HG03457 (cell line): ENCODE measurements at regions not wholly inside any gene's neighbourhood (a gene's known extent, or its start where the extent isn't known, plus 50 kb on each side); places are given as distances from the start of the nearest gene placed in this dataset.
"Not testable (repeated sequence)": the region's sequence is repeated elsewhere in the genome, so short reads cannot be mapped to it uniquely, and the experiment has no call there.

Experiments
- ATAC-seq: cut with Tn5 transposase; IDR thresholded peaks from one replicate; pipeline ENCODE4 v1.9.1; 2021; ENCODE audit warnings: moderate number of reproducible peaks; ENCODE audit not compliant: unreplicated experiment

DNA sequence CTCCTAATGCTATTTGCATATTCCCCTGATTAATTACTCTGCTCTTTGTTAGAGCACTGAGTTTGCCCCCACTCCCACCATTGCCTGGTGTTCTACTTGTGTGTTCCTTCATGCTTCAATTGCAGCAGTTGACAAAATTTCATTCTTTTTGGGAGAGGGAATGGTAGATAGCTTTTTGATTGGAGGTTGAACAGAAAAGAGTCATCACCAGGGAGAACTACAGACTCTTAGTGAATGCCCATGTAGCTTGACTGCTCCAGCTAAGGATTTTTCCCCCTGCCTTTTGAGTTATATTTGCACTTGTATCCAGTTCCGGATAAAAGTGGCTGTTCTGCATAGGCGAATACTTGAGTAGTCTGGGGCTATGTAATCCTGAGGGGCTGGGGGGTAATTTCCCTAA, 183.9 kb downstream of the ETNK1 start:
- ATAC-seq, result no peak

DNA sequence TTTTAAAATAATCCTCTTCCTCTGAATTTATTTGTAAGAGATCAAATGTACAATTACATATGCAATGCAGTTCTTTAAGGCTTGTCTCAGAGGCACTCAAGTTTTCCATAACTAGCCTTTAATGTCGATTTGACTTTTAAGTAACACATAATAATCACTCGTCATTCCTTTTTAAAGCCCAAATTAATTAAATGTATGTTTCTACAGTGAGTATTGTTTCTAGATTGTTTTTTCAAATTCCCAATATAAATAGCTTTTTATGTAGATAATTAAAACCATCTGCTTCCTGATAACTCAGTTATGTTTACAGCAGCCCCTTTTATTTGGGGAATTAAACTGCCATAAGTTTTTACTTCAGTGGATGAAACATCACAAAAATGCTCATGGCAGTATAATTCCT, 185.1 kb downstream of the ETNK1 start:
- no peak for ATAC-seq

DNA sequence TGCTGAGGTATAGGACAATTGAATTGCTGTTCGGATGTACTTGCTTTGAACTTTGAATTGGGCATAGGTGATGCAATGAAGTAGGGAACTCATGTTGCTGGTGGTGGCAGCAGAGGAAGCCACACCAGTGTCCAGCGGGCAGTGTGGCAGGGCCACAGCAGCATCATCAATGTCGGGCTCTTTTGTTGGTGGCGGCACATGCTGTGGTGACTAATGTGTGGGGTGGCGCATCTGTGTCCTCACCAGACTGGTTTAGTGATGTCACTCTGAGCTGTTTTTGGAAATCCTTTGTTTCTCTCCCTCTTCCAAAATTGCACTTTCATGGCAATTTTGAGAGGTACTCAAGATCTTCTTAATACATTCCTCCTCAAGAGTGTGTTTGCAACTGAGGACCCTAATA, 187.6 kb downstream of the ETNK1 start:
- ATAC-seq, result no peak

DNA sequence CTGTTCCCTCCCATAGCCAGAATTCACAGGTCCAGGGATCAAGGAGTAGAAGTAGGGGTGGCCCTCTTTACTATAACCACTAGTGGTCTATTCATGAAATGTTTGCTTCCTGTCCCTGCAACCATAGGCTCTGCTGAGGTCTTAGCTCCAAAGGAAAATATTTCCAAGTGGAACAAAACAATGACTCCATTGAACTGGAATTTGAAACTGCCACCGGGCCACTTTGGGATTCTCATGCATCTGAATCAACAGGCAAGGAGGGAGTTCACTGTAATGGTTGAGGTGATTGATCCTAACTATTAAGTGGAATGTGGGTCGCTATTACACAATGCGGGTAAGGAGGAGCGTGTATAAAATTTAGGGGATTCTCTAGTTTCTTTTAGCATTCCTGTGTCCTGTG, 197.0 kb downstream of the ETNK1 start:
- ATAC-seq, result no peak

DNA sequence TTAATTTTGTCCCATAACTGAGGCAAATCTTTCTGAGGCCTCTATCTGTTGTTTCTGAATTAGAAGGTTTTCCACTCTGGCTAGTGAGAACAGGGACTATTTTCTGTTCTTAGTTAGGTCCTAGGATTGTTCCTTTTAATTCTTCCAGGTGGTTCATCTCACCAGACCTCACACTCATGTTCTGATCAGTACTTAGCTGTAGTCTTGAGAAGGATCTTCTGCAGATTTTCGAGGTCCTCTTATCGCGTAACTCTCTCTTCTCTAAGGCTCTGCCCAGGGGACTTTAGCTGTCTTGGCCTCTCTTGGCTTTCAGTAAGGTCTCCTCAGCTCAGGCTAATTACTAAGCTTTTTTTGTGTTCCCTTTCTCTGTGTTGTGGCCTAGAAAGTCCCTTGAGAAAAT, 201.1 kb downstream of the ETNK1 start:
- ATAC-seq, result no peak

DNA sequence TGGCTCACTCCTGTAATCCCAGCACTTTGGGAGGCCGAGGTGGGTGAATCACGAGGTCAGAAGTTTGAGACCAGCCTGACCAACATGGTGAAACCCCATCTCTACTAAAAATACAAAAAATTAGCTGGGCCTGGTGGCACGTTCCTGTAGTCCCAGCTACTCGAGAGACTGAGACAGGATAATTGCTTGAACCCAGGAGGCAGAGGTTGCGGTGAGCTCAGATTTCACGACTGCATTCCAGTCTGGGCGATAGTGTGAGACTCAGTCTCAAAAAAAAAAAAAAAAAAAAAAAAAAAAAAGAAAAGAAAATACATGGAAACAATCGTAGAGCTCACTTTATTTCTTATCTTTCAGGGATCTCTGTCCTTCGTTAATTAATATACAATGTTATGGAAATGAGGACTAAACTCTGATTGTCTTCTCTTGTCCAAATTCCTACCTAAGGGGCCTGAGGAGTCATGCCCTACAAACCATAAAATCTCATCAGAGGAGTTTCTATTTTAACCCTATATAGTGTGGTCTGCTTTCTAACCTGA, 201.5 kb downstream of the ETNK1 start:
- not testable (repeated sequence) for ATAC-seq

DNA sequence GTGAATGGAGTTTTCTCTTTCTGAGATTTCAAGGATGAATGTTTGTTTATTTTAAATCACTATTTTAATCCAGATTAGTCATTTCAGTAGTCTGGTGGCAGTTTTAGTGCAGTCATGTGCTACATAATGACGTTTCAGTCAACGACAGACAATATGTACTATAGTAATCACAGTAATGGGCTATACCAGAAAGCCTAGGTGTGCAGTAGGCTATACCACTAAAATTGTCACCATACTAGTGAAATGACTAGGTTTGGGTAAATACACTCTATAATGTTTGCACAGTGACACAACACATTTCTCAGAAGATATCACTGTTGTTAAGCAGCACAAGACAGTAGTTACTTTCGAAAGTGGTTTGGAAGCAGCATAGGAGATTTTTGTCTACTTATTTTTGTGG, 203.1 kb downstream of the ETNK1 start:
- no peak for ATAC-seq

DNA sequence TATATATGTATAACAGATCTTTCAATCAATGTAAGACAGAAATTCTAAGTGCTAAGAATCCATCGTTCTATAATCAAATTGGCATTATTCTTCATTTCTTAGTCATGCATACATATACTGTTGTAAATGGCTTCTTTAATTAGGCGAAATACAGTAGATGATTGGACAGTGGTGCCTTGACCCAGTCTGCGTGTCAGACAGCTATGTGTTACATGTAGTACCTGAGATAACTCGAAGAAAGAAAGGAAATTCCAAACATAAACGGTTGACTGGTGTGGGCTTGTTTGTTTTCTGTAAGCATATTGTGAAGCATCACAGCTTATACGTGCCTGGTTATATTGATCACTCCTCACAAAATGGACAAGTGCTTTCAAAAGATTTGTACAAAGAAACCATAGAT, 210.5 kb downstream of the ETNK1 start:
- ATAC-seq, result no peak

DNA sequence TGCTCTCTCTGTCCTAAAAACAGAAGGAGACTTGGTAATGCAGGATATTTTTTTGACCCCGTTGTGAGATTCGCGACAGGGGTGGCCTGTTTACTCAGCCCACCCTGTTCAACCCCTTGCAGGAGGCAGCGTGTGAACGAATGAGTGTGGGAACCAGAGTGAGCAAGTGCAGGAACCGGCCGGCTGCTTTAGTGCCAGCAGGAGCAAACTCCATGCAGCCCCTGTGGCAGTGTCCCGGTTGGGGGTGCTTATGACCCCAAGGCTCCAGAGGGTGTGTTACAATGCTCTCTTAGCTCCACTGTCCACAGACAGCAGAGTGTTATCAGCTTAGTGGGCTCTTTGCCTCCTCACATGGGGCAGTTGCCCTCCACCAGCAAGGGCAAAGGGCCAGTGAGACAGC, 225.2 kb downstream of the ETNK1 start:
- no peak for ATAC-seq

DNA sequence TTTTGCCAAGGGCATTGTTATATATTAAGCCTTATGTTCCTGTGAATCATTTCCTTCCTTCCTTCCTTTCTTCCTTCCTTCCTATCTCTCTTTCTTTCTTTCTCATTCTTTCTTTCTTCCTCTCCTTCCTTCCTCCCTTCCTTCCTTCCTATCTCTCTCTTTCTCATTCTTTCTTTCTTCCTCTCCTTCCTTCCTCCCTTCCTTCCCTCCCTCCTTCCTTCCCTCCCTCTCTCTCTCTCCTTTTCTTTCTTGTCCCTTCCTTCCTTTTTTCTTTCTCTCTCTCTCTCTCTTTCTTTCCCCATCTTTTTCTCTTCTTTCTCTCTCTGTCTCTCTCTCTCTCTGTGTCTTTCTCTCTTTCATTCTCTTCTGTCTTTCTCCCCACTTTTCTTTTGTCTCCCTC, 226.6 kb downstream of the ETNK1 start:
- ATAC-seq, result no peak

DNA sequence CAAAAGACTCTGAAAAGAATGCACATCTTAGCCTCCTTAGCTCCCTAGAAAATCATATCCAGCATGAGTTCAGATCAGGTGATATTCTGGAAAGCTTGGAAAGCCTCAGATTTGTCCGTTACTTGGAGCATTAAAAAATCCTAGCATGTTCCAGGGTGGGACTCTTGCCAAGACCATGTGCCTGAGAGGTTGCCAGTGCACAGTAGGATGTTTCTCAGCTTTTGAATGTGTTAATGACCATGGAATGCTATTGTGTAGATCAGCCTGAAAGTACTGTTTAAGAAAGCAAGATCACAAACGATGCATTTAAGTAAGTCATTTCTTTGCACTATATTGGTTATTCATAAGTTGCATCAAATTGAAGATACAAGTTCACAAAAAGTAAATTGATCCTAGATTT, 230.5 kb downstream of the ETNK1 start:
- no peak for ATAC-seq

DNA sequence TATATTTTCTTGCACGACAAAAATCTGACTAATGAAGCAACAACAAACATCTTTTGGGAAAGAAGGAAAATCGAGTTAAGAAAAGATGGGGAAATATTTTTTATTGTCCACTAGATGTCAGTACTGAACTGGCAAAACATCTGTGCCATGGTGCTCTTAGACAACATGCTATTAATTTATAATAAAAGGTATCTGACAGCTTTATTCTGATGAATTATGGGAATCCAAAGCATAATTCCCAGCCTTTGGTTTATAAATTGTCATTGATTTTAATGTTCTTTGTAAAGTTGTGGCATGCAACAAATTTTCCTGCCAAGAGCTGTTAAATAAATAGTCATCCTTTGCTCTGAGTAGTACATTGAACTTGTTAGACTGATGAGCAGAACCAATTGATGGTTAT, 231.2 kb downstream of the ETNK1 start:
- no peak for ATAC-seq

DNA sequence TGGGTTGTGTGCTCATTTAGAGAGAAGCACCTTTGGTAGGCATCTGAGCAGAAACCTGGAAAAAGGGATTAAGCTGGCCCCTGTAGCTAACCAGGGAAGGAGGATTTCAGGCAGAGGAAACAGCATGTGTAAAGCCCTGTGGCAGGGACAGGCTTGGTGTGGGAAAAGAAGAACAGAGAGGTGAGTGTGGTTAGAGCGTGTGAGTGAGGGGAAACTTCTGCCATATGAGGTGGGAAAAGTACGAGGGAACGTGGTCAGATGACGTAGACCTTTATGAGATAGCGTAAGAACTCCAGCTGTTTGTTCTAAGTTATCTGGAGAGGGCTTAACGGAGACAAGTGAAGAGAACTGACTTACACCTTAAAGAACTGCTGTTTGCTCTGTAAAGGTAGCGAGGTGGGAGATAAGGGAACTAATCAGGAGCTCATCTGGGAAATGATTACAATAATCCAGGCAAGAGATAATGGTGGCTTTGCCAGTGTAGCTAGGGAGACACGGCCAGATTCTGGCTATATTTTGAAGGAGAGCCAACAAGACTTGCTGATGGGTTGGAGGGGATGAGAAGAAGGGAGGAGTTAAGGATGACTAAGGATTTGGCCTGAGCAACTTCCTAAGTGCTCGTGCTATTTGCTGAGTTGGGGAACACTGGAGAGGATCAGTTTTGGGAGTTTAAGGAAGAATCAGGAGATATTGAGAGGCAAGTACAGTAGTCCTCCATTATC, 234.0 kb downstream of the ETNK1 start:
- ATAC-seq, result no peak

DNA sequence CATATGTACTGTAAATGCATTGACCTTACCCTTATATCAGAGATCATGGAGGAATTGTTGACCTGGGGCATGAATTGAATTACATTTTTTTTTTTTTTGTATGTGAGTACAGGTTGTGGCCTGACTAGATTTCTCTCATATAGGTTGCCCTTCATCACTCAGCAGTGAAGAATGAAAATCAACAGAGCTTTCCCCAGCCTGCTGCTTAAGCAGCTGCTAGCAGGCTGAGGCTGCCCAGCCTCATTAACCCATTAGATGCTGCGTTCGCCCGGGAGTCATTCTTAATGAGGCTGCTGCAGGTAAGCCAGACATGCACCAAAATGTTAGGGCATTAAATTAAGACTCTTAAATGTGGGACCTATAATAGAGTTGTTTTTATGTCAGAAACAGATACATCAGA, 236.0 kb downstream of the ETNK1 start:
- ATAC-seq, result no peak

DNA sequence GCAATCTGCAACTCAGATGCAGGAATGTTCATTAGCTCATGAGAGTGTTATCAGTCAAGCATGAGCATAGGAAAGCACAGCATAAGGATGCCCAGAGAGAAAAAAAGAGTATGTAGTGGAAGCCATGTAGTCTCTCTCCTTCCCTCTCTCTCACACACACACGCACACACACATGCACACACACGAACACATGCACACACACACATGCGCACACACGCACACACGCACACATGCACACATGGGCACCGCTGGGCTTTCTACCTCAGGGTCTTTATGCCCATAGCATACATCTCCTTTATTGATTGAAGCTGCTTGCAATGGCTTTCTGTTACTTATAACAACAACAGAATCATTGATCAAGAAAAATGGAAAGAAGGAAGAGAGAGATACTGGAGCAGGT, 240.9 kb downstream of the ETNK1 start:
- no peak for ATAC-seq

DNA sequence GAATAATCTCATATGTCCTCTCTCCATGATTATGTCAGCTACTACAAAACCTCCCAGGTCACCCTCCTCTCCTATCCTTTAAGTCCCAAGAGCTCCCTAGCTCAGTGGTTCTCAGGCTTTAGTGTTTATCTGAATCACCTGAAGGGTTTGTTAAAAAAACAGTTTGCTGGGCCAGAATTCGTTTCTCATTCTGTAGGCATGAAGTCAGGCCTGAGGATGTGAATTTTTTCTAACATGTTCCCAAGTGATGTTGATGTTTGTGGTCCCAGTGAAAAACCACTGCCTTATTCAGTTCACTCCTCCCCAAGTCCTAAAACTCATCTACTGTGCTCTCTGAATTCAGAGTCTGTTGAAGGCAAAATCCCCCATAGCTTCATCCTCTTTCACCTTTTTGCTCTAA, 241.4 kb downstream of the ETNK1 start:
- no peak for ATAC-seq

DNA sequence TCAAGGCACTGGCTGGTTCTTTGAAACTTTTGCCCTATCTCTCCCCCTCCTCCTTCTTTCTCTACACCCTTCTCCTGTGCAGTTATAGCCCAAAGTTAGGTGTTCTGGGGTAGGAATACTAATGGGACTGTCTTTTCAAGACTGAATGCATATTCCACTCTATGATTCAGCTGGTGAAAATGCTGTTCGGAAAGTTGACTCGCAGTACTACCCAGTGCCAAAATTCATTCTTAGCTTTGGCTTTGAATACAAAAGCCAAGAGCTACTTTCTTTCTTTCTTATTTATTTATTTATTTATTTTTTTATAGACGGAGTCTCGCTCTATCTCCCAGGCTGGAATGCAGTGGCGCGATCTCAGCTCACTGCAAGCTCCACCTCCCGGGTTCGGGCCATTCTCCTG, 249.2 kb downstream of the ETNK1 start:
- ATAC-seq, result no peak

DNA sequence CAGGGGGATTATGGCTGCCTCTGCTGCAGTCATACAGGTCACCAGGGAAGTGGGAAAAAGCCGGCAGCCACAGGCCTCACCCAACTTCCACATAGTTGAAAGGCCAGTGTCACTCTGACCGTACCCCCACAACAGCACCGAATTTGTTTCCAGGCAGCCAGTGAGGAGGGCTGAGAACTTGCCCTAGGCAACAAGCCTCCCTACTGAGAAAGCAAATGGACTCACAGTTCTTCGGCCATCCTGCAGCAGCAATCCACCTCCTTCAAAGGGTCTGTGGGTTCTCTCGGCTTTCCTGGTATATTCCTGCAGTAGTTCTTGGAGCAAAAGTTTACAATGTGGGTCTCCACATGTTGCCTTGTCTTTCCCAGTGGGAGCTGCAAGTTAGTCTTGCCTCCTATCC, 251.3 kb downstream of the ETNK1 start:
- no peak for ATAC-seq

DNA sequence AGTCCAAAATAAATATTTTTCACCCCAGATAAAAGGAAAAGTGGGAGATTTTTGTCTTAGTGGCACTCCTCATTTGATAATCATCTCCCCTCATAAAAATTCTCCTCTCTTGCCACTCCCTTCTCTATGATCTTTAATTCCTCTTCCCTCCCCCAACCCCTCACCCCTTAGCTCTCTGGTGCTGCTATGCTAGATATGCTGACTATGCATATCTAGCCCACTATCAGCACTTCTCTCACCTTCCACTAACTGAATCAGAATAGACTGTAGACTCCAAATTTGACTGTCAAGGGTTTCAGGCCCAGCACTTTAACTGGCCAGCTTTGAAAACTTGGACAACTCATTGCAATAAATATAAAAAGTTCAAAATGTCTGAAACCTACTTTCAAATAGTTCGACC, 254.2 kb downstream of the ETNK1 start:
- no peak for ATAC-seq

DNA sequence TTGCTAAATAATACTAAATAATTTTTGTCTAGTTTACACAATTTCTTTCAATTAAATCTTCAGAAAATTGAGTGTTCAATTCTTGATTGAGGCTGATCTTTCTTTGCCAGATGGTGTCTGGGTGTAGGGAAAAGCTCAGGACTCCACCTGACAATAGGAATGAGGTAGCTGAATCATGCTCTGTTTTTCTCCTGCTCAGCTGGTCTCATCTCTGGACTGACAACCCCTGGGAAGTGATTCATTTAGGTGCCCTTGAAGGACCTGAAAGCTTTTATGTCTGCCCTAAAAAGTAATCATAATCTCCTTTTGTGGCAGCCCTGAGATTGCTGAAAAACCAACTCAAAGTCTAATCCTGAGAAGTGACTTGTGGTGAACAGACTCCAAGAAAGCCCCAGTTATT, 255.4 kb downstream of the ETNK1 start:
- no peak for ATAC-seq

DNA sequence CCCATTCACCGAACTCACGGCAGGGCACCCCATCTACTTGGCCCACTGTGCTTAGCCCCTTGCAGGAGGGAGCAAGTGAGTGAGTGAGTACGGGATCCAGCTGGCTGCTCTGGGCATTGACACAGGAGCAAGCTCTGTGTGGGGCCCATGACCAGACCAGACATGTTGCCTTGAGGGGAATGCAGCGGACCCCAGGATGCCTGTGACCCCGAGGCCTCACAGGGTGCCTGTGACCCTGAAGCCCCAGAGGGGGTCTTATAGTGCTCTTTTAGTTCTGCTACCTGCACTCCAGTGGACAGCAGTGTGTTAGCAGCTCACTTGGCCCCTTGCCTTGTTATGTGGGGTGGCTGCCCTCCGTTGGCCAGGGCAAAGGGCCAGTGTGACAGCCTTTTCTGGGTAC, 255.8 kb downstream of the ETNK1 start:
- ATAC-seq, result no peak

DNA sequence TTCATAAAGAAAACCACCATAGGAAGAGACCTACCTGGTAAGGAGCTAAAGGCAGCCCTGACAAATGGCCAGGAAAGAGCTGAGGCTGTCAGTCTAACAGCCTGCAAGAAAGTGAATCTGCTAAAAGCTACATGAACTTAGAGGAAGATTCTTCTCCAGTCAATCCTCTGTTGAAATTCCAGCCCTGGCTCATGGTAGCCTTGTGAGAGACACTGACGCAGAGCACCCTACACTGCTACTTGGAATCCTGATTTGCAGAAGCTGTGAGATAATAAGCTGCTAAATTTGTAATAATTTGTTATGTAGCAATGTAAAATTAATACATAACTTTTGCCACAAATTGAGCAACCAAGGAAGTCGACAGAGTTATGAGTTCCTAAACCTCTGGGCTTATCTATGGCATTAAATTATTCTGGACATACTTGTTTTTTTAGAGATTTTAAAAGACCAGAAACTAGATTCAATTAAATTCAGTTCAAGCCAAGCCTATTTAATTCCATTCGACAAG, 257.0 kb downstream of the ETNK1 start:
- ATAC-seq, result no peak

DNA sequence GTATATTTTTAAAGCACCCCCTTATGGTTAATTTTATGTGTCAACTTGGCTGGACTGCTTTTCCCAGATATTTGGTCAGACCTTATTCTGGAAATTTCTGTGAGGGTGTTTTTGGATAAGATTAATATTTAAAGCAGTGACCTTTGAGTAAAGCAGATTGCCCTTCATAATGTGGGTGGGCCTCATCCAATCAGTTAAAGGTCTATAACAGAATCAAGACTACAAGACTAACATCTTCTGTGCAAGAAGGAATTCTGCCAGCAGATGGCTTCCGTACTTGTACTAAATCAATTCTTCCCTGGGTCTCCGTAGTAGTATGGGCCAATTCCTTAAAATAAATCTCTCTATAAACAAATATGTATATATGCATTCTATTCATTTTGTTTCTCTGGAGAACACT, 257.6 kb downstream of the ETNK1 start:
- no peak for ATAC-seq
